ENCODE measurements at regions not wholly inside any gene's neighbourhood (a gene's known extent, or its start where the extent isn't known, plus 50 kb on each side); places are given as distances from the start of the nearest gene placed in this dataset.

GRCh38 chr2:6474161-6475140, 391.3 kb downstream of the CMPK2 start:
- TF ChIP-seq POLR2A (IDR thresholded peaks at IDR 0.05; ENCODE audit: low read depth, low read length): no peak
- DNase-seq (ENCODE audit: insufficient read length, low spot score): no peak
- no peak for FAIRE-seq

GRCh38 chr2:6475155-6475940, 390.4 kb downstream of the CMPK2 start:
- FAIRE-seq: no peak
- TF ChIP-seq POLR2A (IDR thresholded peaks at IDR 0.05; ENCODE audit: low read depth, low read length): no peak
- no peak for DNase-seq (ENCODE audit: insufficient read length, low spot score)

GRCh38 chr2:6480514-6480913, 385.2 kb downstream of the CMPK2 start:
- no peak for TF ChIP-seq POLR2A (IDR thresholded peaks at IDR 0.05; ENCODE audit: low read depth, low read length)
- FAIRE-seq: no peak
- no peak for DNase-seq (ENCODE audit: insufficient read length, low spot score)

GRCh38 chr2:6482256-6482655, 383.5 kb downstream of the CMPK2 start:
- no peak for DNase-seq (ENCODE audit: insufficient read length, low spot score)
- TF ChIP-seq POLR2A (IDR thresholded peaks at IDR 0.05; ENCODE audit: low read depth, low read length): no peak
- FAIRE-seq: no peak

GRCh38 chr2:6487765-6488164, 377.9 kb downstream of the CMPK2 start:
- FAIRE-seq (no peak), DNase-seq (ENCODE audit: insufficient read length, low spot score) (no peak)
- TF ChIP-seq POLR2A (IDR thresholded peaks at IDR 0.05; ENCODE audit: low read depth, low read length): no peak

- TF ChIP-seq POLR2A (IDR thresholded peaks at IDR 0.05; ENCODE audit: low read depth, low read length): no peak
- DNase-seq (ENCODE audit: insufficient read length, low spot score) (no peak), FAIRE-seq (no peak)
These were observed 373.1 kb downstream of the CMPK2 start for GRCh38 chr2:6492573-6492972.

GRCh38 chr2:6493266-6493665, 372.4 kb downstream of the CMPK2 start:
- no peak for FAIRE-seq

GRCh38 chr2:6493669-6494068, 372.0 kb downstream of the CMPK2 start:
- TF ChIP-seq POLR2A (IDR thresholded peaks at IDR 0.05; ENCODE audit: low read depth, low read length): no peak
- DNase-seq (ENCODE audit: insufficient read length, low spot score) (no peak), FAIRE-seq (no peak)

More at GRCh38 chr2:6493266-6493665, 372.4 kb downstream of the CMPK2 start:
- no peak for TF ChIP-seq POLR2A (IDR thresholded peaks at IDR 0.05; ENCODE audit: low read depth, low read length)
- DNase-seq (ENCODE audit: insufficient read length, low spot score): no peak

- FAIRE-seq (no peak), DNase-seq (ENCODE audit: insufficient read length, low spot score) (no peak)
- no peak for TF ChIP-seq POLR2A (IDR thresholded peaks at IDR 0.05; ENCODE audit: low read depth, low read length)
These were observed 370.2 kb downstream of the CMPK2 start for GRCh38 chr2:6495466-6495865.

GRCh38 chr2:6496376-6496775, 369.3 kb downstream of the CMPK2 start:
- DNase-seq (ENCODE audit: insufficient read length, low spot score) (no peak), FAIRE-seq (no peak)
- TF ChIP-seq POLR2A (IDR thresholded peaks at IDR 0.05; ENCODE audit: low read depth, low read length): no peak

- FAIRE-seq (no peak), DNase-seq (ENCODE audit: insufficient read length, low spot score) (no peak)
- TF ChIP-seq POLR2A (IDR thresholded peaks at IDR 0.05; ENCODE audit: low read depth, low read length): no peak
These were observed 368.7 kb downstream of the CMPK2 start for GRCh38 chr2:6497048-6497447.

GRCh38 chr2:6498841-6499240, 366.9 kb downstream of the CMPK2 start:
- no peak for TF ChIP-seq POLR2A (IDR thresholded peaks at IDR 0.05; ENCODE audit: low read depth, low read length)
- DNase-seq (ENCODE audit: insufficient read length, low spot score) (no peak), FAIRE-seq (no peak)

GRCh38 chr2:6499691-6500090, 366.0 kb downstream of the CMPK2 start:
- no peak for TF ChIP-seq POLR2A (IDR thresholded peaks at IDR 0.05; ENCODE audit: low read depth, low read length)
- FAIRE-seq (no peak), DNase-seq (ENCODE audit: insufficient read length, low spot score) (no peak)

- no peak for FAIRE-seq
- DNase-seq (ENCODE audit: insufficient read length, low spot score): no peak
- no peak for TF ChIP-seq POLR2A (IDR thresholded peaks at IDR 0.05; ENCODE audit: low read depth, low read length)
These were observed 359.3 kb downstream of the CMPK2 start for GRCh38 chr2:6506361-6506794.

Measured in H54 (cell line).